HL-60 (cell line): ENCODE measurements at regions not wholly inside any gene's neighbourhood (a gene's known extent, or its start where the extent isn't known, plus 50 kb on each side); places are given as distances from the start of the nearest gene placed in this dataset.

Source experiments
- DNase-seq, 2 experiments: peaks; one replicate each; pipeline ENCODE4 v3.0.0-alpha.2; 2010 to 2020; ENCODE audit warnings: low read depth in 1 of 2, low spot score in 1 of 2
- H3K27ac ChIP-seq: fragments of 250-450 bp; sonication (Bioruptor Pico); replicated peaks from 2 replicates; pipeline ENCODE4 v1.5.1; 2020; ENCODE audit warnings: mild to moderate bottlenecking, moderate library complexity
- H3K27me3 ChIP-seq: fragments of 250-450 bp; sonication (Bioruptor Pico); 2 replicates; pipeline ENCODE4 v1.5.1; 2021; ENCODE audit warnings: mild to moderate bottlenecking, moderate library complexity; ENCODE audit not compliant: insufficient read depth, poor library complexity, severe bottlenecking
- H3K4me3 ChIP-seq: replicated peaks from 2 replicates; pipeline ENCODE4 v1.5.1; 2011; ENCODE audit warnings: mild to moderate bottlenecking, control low read depth, low read length; ENCODE audit not compliant: insufficient read depth
- GABPA ChIP-seq: IDR thresholded peaks from 2 replicates; pipeline ENCODE4 v1.6.1; 2012; ENCODE audit warnings: low read depth
- POLR2AphosphoS5 ChIP-seq: IDR thresholded peaks from 2 replicates; pipeline ENCODE4 v1.6.1; 2012; ENCODE audit warnings: low read depth
- SPI1 ChIP-seq: IDR thresholded peaks from 2 replicates; pipeline ENCODE4 v1.6.1; 2012; ENCODE audit warnings: low read depth, mild to moderate bottlenecking, borderline replicate concordance
- TF ChIP-seq, protein P1 (sequence below): IDR thresholded peaks from one replicate; pipeline ENCODE4 v1.5.1; 2011; ENCODE audit warnings: low read length, control low read depth, inconsistent platforms; ENCODE audit not compliant: insufficient read depth
- TF ChIP-seq, protein P2 (sequence below): IDR thresholded peaks from 2 replicates; pipeline ENCODE4 v1.6.1; 2012; ENCODE audit warnings: low read depth; ENCODE audit not compliant: insufficient replicate concordance

DNA sequence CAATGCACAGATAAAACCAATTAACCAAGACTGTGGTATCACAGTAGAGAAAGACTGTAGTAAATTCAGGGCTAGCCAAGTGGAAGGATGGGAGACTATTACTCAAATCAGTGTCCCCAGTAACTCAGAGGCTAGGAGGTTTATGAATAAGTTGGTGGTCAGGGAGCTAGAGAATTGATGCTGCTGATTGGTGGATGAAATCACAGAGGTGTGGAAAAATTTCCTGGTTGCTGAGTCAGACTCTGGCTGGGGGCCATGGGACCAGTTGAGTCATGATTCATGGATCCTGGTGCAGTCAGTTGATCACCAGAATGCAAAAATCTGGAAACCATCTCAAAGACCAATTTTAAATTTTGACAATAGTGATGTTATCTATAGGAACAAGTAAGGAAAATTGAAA is 555.9 kb downstream of the C6orf118 start:
- Histone ChIP-seq H3K4me3 (no peak overlapping the region), H3K27me3 (no peaks in the 10 kb centered on the region), H3K27ac (no peak overlapping the region)
- no peak for DNase-seq
- TF ChIP-seq, protein P1, sequence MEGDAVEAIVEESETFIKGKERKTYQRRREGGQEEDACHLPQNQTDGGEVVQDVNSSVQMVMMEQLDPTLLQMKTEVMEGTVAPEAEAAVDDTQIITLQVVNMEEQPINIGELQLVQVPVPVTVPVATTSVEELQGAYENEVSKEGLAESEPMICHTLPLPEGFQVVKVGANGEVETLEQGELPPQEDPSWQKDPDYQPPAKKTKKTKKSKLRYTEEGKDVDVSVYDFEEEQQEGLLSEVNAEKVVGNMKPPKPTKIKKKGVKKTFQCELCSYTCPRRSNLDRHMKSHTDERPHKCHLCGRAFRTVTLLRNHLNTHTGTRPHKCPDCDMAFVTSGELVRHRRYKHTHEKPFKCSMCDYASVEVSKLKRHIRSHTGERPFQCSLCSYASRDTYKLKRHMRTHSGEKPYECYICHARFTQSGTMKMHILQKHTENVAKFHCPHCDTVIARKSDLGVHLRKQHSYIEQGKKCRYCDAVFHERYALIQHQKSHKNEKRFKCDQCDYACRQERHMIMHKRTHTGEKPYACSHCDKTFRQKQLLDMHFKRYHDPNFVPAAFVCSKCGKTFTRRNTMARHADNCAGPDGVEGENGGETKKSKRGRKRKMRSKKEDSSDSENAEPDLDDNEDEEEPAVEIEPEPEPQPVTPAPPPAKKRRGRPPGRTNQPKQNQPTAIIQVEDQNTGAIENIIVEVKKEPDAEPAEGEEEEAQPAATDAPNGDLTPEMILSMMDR, result no peak
- TF ChIP-seq GABPA (no peak), POLR2AphosphoS5 (no peak), SPI1 (no peak)
- TF ChIP-seq, protein P2, sequence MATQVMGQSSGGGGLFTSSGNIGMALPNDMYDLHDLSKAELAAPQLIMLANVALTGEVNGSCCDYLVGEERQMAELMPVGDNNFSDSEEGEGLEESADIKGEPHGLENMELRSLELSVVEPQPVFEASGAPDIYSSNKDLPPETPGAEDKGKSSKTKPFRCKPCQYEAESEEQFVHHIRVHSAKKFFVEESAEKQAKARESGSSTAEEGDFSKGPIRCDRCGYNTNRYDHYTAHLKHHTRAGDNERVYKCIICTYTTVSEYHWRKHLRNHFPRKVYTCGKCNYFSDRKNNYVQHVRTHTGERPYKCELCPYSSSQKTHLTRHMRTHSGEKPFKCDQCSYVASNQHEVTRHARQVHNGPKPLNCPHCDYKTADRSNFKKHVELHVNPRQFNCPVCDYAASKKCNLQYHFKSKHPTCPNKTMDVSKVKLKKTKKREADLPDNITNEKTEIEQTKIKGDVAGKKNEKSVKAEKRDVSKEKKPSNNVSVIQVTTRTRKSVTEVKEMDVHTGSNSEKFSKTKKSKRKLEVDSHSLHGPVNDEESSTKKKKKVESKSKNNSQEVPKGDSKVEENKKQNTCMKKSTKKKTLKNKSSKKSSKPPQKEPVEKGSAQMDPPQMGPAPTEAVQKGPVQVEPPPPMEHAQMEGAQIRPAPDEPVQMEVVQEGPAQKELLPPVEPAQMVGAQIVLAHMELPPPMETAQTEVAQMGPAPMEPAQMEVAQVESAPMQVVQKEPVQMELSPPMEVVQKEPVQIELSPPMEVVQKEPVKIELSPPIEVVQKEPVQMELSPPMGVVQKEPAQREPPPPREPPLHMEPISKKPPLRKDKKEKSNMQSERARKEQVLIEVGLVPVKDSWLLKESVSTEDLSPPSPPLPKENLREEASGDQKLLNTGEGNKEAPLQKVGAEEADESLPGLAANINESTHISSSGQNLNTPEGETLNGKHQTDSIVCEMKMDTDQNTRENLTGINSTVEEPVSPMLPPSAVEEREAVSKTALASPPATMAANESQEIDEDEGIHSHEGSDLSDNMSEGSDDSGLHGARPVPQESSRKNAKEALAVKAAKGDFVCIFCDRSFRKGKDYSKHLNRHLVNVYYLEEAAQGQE, result no peak

DNA sequence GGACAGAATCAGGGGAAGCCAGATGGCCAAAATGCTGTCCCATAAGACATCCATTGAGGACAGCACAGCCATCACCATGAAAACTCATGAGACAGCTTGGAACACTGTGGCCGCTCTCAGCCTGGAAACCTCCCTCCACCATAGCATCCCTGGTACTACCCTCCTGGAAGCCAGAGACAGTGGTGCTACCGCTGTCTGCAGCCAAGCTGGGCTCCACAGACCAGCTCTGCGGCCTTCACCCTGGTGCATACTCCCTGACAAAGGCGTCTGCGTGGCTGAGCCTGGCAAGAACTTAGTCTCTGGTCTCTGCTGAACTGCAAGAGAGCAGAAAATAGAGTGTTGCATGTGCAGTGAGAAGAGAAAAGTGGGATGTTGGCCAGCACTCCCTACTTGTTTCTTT is 558.0 kb downstream of the C6orf118 start:
- TF ChIP-seq, protein P1, result no peak
- DNase-seq, result no peak
- no peak overlapping the region for H3K4me3 ChIP-seq
- H3K27me3 ChIP-seq, result no peaks in the 10 kb centered on the region
- no peak overlapping the region for H3K27ac ChIP-seq

DNA sequence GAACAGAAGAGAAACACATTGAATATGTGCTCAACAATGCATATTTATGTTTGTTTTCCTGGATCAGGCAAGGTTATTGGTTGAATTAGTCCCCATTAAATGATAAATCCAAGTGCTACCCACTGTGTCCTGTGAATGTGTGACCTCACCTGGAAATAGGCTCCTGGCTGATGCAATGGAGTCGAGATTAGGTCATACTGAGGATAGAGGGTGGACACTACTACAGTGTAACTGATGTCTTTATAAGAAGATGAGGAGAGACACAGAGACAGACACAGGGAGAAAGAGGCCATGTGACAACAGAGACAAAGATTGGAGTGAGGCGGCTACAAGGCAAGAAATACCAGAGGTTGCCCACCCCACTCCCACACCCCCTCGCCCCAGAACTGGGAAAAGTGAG is 559.3 kb downstream of the C6orf118 start:
- Histone ChIP-seq H3K27ac (no peak overlapping the region), H3K27me3 (no peaks in the 10 kb centered on the region), H3K4me3 (no peak overlapping the region)
- no peak for DNase-seq
- TF ChIP-seq SPI1, result no peak
- TF ChIP-seq, protein P1, result no peak
- TF ChIP-seq, protein P2, result no peak
- no peak for TF ChIP-seq POLR2AphosphoS5
- no peak for TF ChIP-seq GABPA

DNA sequence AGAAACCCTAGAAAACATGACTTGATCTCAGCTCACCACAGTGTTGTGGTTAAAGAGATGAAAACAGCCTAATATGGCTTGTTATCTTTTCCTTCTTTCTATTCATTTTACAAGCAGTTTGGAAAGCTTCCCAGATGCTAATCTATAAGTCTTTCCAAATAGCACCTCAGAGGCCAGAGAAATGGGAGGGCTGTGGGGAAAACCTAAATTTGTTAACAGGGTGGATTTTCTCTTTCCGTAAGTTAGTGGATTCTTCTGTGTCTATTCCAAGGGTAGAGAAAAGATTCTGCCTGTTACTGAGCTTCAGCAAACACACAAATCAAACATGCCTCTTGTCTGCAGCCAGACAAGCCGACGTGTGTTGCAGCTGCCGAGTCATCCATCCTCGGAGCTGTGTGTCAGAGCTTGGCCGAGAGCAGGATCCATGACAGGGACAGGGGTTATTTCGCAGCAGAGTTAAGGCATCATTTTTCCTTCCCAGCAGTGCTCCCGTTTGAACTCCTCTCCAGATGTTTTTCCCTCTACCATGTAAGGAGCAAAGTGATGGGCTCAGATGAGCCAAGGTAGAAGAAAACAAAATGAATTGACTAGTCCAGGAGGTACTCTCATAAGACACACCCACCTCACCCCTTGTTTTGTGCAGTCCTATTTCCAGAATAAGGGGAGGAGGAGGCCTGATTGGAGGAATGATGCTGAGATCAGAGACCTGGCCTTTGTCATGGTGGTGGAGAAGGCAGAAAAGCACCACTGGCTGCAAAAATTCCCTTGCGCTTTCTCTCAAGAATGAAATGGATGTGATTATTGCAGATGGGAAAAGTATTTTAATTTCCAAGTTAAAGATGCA is 560.0 kb downstream of the C6orf118 start:
- H3K4me3 ChIP-seq, result no peak overlapping the region
- H3K27me3 ChIP-seq, result no peaks in the 10 kb centered on the region
- no peak overlapping the region for H3K27ac ChIP-seq
- TF ChIP-seq, protein P1, result no peak
- TF ChIP-seq SPI1, result no peak
- TF ChIP-seq POLR2AphosphoS5, result no peak
- TF ChIP-seq GABPA, result no peak
- TF ChIP-seq, protein P2, result no peak
- DNase-seq, result no peak
